ENCODE measurements at regions not wholly inside any gene's neighbourhood (a gene's known extent, or its start where the extent isn't known, plus 50 kb on each side); places are given as distances from the start of the nearest gene placed in this dataset.

DNA sequence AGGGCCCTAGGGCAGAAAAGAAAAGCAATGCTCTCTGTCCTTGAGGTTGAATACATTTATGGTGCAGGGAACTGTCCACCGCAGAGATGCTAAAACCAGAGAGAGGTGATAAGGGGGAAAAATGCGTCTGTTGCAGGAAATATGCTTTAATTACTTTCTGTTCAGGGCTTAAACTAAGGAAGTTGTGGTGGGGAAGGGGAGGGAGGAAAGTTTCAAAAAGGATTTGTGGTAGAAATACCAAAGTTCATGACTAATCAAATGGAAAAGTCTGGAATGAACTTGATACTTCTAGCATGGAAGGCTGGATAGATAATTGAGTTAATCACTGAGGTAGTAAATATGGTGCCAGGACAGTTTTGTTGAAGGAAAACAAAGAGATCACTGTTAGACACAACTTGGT, 99.0 kb downstream of the ASB9 start:
- no peak overlapping the region for H3K9ac ChIP-seq (ENCODE audit: insufficient read depth, low read depth, low read length)
- no peak overlapping the region for H2AFZ ChIP-seq (ENCODE audit: low read length)
- no peak overlapping the region for H3K4me3 ChIP-seq (replicated peaks in 1 of 3; ENCODE audit: insufficient read depth in 1 of 3, low read depth in 2 of 3, low read length in 3 of 3)
- no peaks in the 10 kb centered on the region for H3K36me3 ChIP-seq (replicated peaks in 1 of 2; ENCODE audit: control insufficient read depth in 1 of 2, insufficient read depth in 2 of 2, low read length in 2 of 2)
- no peak for TF ChIP-seq YEATS2 (CRISPR knock-in tag; IDR thresholded peaks at IDR 0.05; ENCODE audit: borderline replicate concordance)
- TF ChIP-seq, protein P1, sequence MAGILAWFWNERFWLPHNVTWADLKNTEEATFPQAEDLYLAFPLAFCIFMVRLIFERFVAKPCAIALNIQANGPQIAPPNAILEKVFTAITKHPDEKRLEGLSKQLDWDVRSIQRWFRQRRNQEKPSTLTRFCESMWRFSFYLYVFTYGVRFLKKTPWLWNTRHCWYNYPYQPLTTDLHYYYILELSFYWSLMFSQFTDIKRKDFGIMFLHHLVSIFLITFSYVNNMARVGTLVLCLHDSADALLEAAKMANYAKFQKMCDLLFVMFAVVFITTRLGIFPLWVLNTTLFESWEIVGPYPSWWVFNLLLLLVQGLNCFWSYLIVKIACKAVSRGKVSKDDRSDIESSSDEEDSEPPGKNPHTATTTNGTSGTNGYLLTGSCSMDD (CRISPR knock-in tag; IDR thresholded peaks at IDR 0.05): no peak
- TF ChIP-seq CEBPG (CRISPR knock-in tag; IDR thresholded peaks at IDR 0.05): no peak
- TF ChIP-seq ZNF724P (CRISPR knock-in tag; IDR thresholded peaks at IDR 0.05; ENCODE audit: borderline replicate concordance): no peak
- TF ChIP-seq ZNF737 (CRISPR knock-in tag; IDR thresholded peaks at IDR 0.05; ENCODE audit: borderline replicate concordance): no peak
- TF ChIP-seq, protein P2, sequence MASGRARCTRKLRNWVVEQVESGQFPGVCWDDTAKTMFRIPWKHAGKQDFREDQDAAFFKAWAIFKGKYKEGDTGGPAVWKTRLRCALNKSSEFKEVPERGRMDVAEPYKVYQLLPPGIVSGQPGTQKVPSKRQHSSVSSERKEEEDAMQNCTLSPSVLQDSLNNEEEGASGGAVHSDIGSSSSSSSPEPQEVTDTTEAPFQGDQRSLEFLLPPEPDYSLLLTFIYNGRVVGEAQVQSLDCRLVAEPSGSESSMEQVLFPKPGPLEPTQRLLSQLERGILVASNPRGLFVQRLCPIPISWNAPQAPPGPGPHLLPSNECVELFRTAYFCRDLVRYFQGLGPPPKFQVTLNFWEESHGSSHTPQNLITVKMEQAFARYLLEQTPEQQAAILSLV (CRISPR knock-in tag; IDR thresholded peaks at IDR 0.05; ENCODE audit: borderline replicate concordance): no peak
- TF ChIP-seq HNRNPL (IDR thresholded peaks at IDR 0.05; ENCODE audit: low read depth, low read length): no peak
- TF ChIP-seq RFXAP (CRISPR knock-in tag; IDR thresholded peaks at IDR 0.05; ENCODE audit: borderline replicate concordance): no peak
- TF ChIP-seq, protein P3, sequence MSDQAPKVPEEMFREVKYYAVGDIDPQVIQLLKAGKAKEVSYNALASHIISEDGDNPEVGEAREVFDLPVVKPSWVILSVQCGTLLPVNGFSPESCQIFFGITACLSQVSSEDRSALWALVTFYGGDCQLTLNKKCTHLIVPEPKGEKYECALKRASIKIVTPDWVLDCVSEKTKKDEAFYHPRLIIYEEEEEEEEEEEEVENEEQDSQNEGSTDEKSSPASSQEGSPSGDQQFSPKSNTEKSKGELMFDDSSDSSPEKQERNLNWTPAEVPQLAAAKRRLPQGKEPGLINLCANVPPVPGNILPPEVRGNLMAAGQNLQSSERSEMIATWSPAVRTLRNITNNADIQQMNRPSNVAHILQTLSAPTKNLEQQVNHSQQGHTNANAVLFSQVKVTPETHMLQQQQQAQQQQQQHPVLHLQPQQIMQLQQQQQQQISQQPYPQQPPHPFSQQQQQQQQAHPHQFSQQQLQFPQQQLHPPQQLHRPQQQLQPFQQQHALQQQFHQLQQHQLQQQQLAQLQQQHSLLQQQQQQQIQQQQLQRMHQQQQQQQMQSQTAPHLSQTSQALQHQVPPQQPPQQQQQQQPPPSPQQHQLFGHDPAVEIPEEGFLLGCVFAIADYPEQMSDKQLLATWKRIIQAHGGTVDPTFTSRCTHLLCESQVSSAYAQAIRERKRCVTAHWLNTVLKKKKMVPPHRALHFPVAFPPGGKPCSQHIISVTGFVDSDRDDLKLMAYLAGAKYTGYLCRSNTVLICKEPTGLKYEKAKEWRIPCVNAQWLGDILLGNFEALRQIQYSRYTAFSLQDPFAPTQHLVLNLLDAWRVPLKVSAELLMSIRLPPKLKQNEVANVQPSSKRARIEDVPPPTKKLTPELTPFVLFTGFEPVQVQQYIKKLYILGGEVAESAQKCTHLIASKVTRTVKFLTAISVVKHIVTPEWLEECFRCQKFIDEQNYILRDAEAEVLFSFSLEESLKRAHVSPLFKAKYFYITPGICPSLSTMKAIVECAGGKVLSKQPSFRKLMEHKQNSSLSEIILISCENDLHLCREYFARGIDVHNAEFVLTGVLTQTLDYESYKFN (CRISPR knock-in tag; conservative IDR thresholded peaks at IDR 0.05): no peak
- H3K4me1 ChIP-seq (ENCODE audit: insufficient read depth, low read length): no peaks in the 10 kb centered on the region
- no TSS peak for BruUV-seq (replicated peaks)
- no peaks in the 10 kb centered on the region for H3K79me2 ChIP-seq (ENCODE audit: insufficient read depth, low read length)
- DNase-seq (ENCODE audit: low spot score) (no peak), ATAC-seq (no peak), FAIRE-seq (no peak)
- ChIA-PET CTCF (ENCODE audit: low intra/inter-chr PET ratio, low total read pairs) (no interaction called here), POLR2A (no interaction called here)
- H3K27me3 ChIP-seq (ENCODE audit: control insufficient read depth in 1 of 2, insufficient read depth in 2 of 2, low read length in 2 of 2): no peaks in the 10 kb centered on the region
- H4K20me1 ChIP-seq (ENCODE audit: insufficient read depth, low read length): no peaks in the 10 kb centered on the region
- H3K9me3 ChIP-seq (ENCODE audit: low read length): no peaks in the 10 kb centered on the region
- in situ Hi-C loops (cut with HindIII; ENCODE audit: extremely low pct_ligation_motif_present, low pct_unique_long_range_greater_than_20kb): no loop called here
- 50% methylated on average over 2 of the region's 2 CpGs for WGBS (ENCODE audit: low lambda C conversion rate)
- intact Hi-C loops (cut with micrococcal nuclease; ENCODE audit: unreplicated experiment): no loop called here
- no peak overlapping the region for H3K4me2 ChIP-seq (ENCODE audit: low read depth, low read length)
- H3K27ac ChIP-seq (ENCODE audit: extremely low read length, insufficient read depth, low read length): no peak overlapping the region

All from HepG2 (cell line).